ENCODE measurements at regions not wholly inside any gene's neighbourhood (a gene's known extent, or its start where the extent isn't known, plus 50 kb on each side); places are given as distances from the start of the nearest gene placed in this dataset.
"Not testable (repeated sequence)": the region's sequence is repeated elsewhere in the genome, so short reads cannot be mapped to it uniquely, and the experiment has no call there.

- peak; percentile 59 for ATAC-seq
Measured at GRCh38 chr7:149599636-149600206, 102.1 kb upstream of the ZNF746 start.

DNA sequence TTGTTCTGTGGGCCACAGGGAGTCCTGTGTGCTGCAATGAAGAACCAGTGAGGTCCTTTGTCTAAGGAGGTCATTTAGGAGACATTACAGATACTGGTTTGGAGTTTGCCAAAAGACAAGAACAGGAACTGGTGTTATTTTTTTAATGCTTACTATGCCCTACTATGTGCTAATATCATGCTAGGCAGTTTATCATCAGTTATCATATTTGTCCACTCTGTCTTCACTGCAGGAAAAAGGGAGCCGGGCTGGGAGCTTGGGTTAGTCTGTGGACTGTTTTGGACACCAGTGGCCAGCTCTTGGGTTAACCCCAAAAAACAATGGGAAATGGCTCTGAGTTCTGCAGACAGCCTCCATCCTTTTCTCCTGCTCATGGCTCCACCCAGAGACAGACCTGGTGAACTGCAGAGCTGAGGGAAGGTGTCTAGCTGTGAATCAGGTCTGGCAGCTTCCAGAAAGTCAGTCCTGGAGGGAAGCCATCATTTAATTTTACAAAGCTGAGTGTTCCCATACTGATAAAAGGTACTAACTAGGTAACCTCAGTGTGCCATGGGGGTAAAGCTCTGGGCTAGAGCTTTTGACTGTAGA, 101.2 kb upstream of the ZNF746 start:
- Mint-ChIP-seq H3K27me3 (no peaks in the 10 kb centered on the region), H3K4me3 (peak overlapping the region; percentile 65), H3K36me3 (ENCODE audit: low read depth) (peaks cover 14% of the 10 kb centered on the region), H3K27ac (peak overlapping the region; percentile 87), H3K4me1 (peaks cover 28% of the 10 kb centered on the region)
- ATAC-seq (no peak), DNase-seq (no peak)
- no peaks in the 10 kb centered on the region for H3K9me3 ChIP-seq (ENCODE audit: control insufficient read depth, low read length, poor library complexity, severe bottlenecking)

More at GRCh38 chr7:149599636-149600206, 102.1 kb upstream of the ZNF746 start:
- Mint-ChIP-seq H3K36me3 (ENCODE audit: low read depth) (peaks cover 11% of the 10 kb centered on the region), H3K4me1 (peaks cover 27% of the 10 kb centered on the region), H3K4me3 (peak overlapping the region; percentile 65), H3K27ac (peak overlapping the region; percentile 87), H3K27me3 (no peaks in the 10 kb centered on the region)
- no peak for DNase-seq
- H3K9me3 ChIP-seq (ENCODE audit: control insufficient read depth, low read length, poor library complexity, severe bottlenecking): no peaks in the 10 kb centered on the region

GRCh38 chr7:149597789-149598188, 100.2 kb upstream of the ZNF746 start:
- DNase-seq; ATAC-seq; H3K27me3 Mint-ChIP-seq; H3K4me3 Mint-ChIP-seq; H3K9me3 ChIP-seq (ENCODE audit: control insufficient read depth, low read length, poor library complexity, severe bottlenecking): not testable (repeated sequence)
- Mint-ChIP-seq H3K27ac (peak overlapping the region; percentile 24), H3K36me3 (ENCODE audit: low read depth) (peaks cover 15% of the 10 kb centered on the region), H3K4me1 (peaks cover 30% of the 10 kb centered on the region)

- ATAC-seq (no peak), DNase-seq (no peak)
- no peak overlapping the region for H3K4me3 Mint-ChIP-seq
- H3K9me3 ChIP-seq (ENCODE audit: control insufficient read depth, low read length, poor library complexity, severe bottlenecking): no peaks in the 10 kb centered on the region
- H3K27me3 Mint-ChIP-seq: no peaks in the 10 kb centered on the region
- peaks cover 27% of the 10 kb centered on the region for H3K4me1 Mint-ChIP-seq
- H3K36me3 Mint-ChIP-seq (ENCODE audit: low read depth): peaks cover 12% of the 10 kb centered on the region
- no peak overlapping the region for H3K27ac Mint-ChIP-seq
Measured at GRCh38 chr7:149595541-149595940, 97.9 kb upstream of the ZNF746 start.

- no peaks in the 10 kb centered on the region for H3K9me3 ChIP-seq (ENCODE audit: control insufficient read depth, low read length, poor library complexity, severe bottlenecking)
- Mint-ChIP-seq H3K27me3 (no peaks in the 10 kb centered on the region), H3K4me3 (no peak overlapping the region), H3K4me1 (peaks cover 28% of the 10 kb centered on the region), H3K36me3 (ENCODE audit: low read depth) (peaks cover 16% of the 10 kb centered on the region), H3K27ac (no peak overlapping the region)
- DNase-seq: no peak
- no peak for ATAC-seq
Measured at GRCh38 chr7:149595078-149595477, 97.5 kb upstream of the ZNF746 start.

GRCh38 chr7:149588930-149589329, 91.3 kb upstream of the ZNF746 start:
- Mint-ChIP-seq H3K4me3 (no peak overlapping the region), H3K27me3 (no peaks in the 10 kb centered on the region), H3K27ac (no peak overlapping the region), H3K4me1 (peaks cover 21% of the 10 kb centered on the region), H3K36me3 (ENCODE audit: low read depth) (peaks cover 6% of the 10 kb centered on the region)
- ATAC-seq: no peak
- no peak for DNase-seq
- no peaks in the 10 kb centered on the region for H3K9me3 ChIP-seq (ENCODE audit: control insufficient read depth, low read length, poor library complexity, severe bottlenecking)

DNA sequence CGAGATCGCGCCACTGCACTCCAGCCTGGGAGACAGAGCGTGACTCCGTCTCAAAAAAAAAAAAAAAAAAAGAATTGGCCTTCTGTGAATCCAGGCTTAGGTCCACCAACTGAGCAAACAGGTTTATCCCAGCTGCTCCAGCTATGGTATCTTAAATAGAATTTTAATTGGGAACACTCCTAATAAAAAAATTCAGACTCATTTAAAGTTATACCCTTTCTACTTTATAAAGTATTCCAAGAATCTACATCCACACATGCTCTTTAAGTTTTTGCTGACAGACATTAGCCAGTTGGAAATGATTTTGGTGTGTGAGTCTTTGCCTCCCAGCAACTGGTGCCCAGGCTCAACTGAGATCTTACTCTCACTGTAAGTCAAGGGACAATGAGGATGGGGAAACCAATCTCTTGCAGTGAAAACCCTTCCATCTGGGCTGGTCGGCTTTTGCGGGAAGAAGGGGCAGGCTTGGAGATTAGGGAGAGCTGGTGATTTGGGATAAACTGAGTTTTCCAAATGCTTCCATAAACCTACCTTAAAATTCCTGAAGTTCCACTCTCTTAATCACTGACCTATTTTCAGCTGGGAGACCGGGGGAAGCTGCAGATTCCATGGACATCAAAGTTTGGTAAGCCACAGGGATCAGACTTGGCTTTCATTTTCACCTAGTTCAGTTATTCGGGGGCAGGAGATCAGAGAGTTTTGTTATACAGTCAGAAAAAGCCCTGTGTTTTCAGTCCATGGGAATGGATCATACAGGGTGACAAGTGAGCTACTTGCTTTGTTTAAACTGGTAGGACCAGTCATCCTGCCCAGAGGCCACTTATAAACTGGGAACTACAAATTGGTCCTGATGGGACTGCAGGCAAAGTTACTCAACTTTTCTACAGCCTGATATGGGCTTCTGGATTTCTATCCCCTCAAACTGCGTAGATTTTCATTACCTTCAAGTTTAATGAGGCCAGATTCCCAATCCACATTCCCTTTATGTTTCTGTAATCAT, 89.3 kb upstream of the ZNF746 start:
- Mint-ChIP-seq H3K27me3 (no peaks in the 10 kb centered on the region), H3K36me3 (ENCODE audit: low read depth) (peaks cover 8% of the 10 kb centered on the region)

GRCh38 chr7:149584530-149584929, 86.9 kb upstream of the ZNF746 start:
- ATAC-seq: no peak
- no peak overlapping the region for H3K4me3 Mint-ChIP-seq
- peaks cover 4% of the 10 kb centered on the region for H3K36me3 Mint-ChIP-seq (ENCODE audit: low read depth)

More for the DNA sequence above, 89.3 kb upstream of the ZNF746 start:
- Mint-ChIP-seq H3K4me3 (no peak overlapping the region), H3K4me1 (peaks cover 24% of the 10 kb centered on the region), H3K27ac (no peak overlapping the region)
- ATAC-seq: no peak
- no peaks in the 10 kb centered on the region for H3K9me3 ChIP-seq (ENCODE audit: control insufficient read depth, low read length, poor library complexity, severe bottlenecking)
- no peak for DNase-seq

GRCh38 chr7:149584009-149584408, 86.4 kb upstream of the ZNF746 start:
- Mint-ChIP-seq H3K27ac (no peak overlapping the region), H3K27me3 (no peaks in the 10 kb centered on the region), H3K4me1 (peaks cover 16% of the 10 kb centered on the region), H3K36me3 (ENCODE audit: low read depth) (peaks cover 4% of the 10 kb centered on the region), H3K4me3 (no peak overlapping the region)
- no peak for DNase-seq
- H3K9me3 ChIP-seq (ENCODE audit: control insufficient read depth, low read length, poor library complexity, severe bottlenecking): no peaks in the 10 kb centered on the region
- no peak for ATAC-seq

More at GRCh38 chr7:149584530-149584929, 86.9 kb upstream of the ZNF746 start:
- no peaks in the 10 kb centered on the region for H3K9me3 ChIP-seq (ENCODE audit: control insufficient read depth, low read length, poor library complexity, severe bottlenecking)
- Mint-ChIP-seq H3K27ac (no peak overlapping the region), H3K4me1 (peaks cover 16% of the 10 kb centered on the region), H3K27me3 (no peaks in the 10 kb centered on the region)
- no peak for DNase-seq

GRCh38 chr7:149580328-149580727, 82.7 kb upstream of the ZNF746 start:
- H3K36me3 Mint-ChIP-seq (ENCODE audit: low read depth): peaks cover 6% of the 10 kb centered on the region

GRCh38 chr7:149579365-149579764, 81.8 kb upstream of the ZNF746 start:
- H3K27ac Mint-ChIP-seq: not testable (repeated sequence)

More at GRCh38 chr7:149580328-149580727, 82.7 kb upstream of the ZNF746 start:
- Mint-ChIP-seq H3K27ac (peak overlapping the region; percentile 37), H3K27me3 (no peaks in the 10 kb centered on the region), H3K4me1 (peaks cover 14% of the 10 kb centered on the region), H3K4me3 (peak overlapping the region; percentile 57)
- DNase-seq (no peak), ATAC-seq (no peak)
- H3K9me3 ChIP-seq (ENCODE audit: control insufficient read depth, low read length, poor library complexity, severe bottlenecking): no peaks in the 10 kb centered on the region

GRCh38 chr7:149574428-149574827, 76.8 kb upstream of the ZNF746 start:
- ATAC-seq; H3K4me1 Mint-ChIP-seq; H3K27ac Mint-ChIP-seq; H3K4me3 Mint-ChIP-seq; H3K36me3 Mint-ChIP-seq (ENCODE audit: low read depth); H3K9me3 ChIP-seq (ENCODE audit: control insufficient read depth, low read length, poor library complexity, severe bottlenecking); H3K27me3 Mint-ChIP-seq; DNase-seq: not testable (repeated sequence)

More at GRCh38 chr7:149579365-149579764, 81.8 kb upstream of the ZNF746 start:
- not testable (repeated sequence) for H3K36me3 Mint-ChIP-seq (ENCODE audit: low read depth); H3K27me3 Mint-ChIP-seq; H3K4me3 Mint-ChIP-seq; ATAC-seq; H3K9me3 ChIP-seq (ENCODE audit: control insufficient read depth, low read length, poor library complexity, severe bottlenecking); DNase-seq
- H3K4me1 Mint-ChIP-seq: peaks cover 14% of the 10 kb centered on the region

DNA sequence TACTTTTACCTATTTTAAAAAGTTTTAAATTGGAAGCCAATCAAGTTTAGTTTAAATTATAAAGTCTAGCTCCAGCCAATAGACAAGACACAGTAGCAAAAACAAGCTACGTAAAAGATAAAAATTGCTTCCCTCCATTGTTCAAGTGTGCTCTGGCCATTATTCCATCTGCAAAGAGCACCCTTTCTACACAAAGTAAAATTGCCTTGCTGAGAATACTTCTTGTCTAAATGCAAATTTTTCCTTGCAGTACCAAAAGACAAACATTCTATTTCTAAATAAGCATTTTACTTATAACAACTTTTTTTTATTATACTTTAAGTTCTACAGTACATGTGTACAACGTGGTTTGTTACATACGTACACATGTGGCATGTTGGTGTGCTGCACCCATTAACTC, 75.9 kb upstream of the ZNF746 start:
- ATAC-seq: no peak
- H3K27me3 Mint-ChIP-seq: no peaks in the 10 kb centered on the region
- H3K9me3 ChIP-seq (ENCODE audit: control insufficient read depth, low read length, poor library complexity, severe bottlenecking): no peaks in the 10 kb centered on the region
- no peaks in the 10 kb centered on the region for H3K4me1 Mint-ChIP-seq
- peaks cover 7% of the 10 kb centered on the region for H3K36me3 Mint-ChIP-seq (ENCODE audit: low read depth)
- no peak overlapping the region for H3K4me3 Mint-ChIP-seq
- no peak overlapping the region for H3K27ac Mint-ChIP-seq
- no peak for DNase-seq

Data from T-helper 17 cell (primary cell).